ENCODE measurements at regions not wholly inside any gene's neighbourhood (a gene's known extent, or its start where the extent isn't known, plus 50 kb on each side); places are given as distances from the start of the nearest gene placed in this dataset.

DNA sequence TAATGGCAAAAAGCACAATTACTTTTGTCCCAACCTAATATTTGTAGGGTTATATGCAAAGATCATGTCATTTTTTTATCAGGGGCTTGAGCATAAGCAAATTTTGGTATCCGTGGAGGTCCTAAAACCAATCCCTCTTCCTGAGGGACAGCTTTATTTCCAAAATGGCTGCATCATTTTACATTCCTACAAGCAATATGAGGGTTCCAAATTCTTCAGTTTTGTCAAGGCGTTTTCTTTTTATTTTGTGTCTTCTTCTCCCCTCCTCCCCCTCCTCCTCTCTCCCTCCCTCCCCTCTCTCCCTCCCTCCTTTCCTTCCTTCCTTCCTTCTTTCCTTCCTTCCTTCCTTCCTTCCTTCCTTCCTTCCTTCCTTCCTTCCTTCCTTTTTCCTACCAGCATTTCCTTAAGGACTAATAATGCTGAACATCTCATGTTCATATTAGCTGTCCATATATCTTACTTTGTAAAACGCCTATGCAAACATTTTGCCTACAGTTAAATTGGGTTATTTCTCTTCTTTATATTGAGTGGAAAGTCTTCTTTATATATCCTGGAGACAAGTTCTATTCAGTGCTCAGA lies 881.8 kb downstream of the DCDC2C start:
- Histone ChIP-seq H3K4me3 (no peak overlapping the region), H3K27ac (replicated peaks in 1 of 4) (no peak overlapping the region), H3K4me1 (no peaks in the 10 kb centered on the region), H3K27me3 (no peaks in the 10 kb centered on the region), H3K9me3 (no peaks in the 10 kb centered on the region), H3K36me3 (no peaks in the 10 kb centered on the region)
- intact Hi-C loops (cut with DNase I): no loop called here
- DNase-seq (ENCODE audit: extremely low spot score): no peak
- 78% methylated on average over 3 of the region's 3 CpGs for WGBS
- TF ChIP-seq POLR2AphosphoS5 (IDR thresholded peaks at IDR 0.05) (no peak), POLR2A (IDR thresholded peaks at IDR 0.05; ENCODE audit: low read depth) (no peak), EP300 (IDR thresholded peaks at IDR 0.05) (no peak)
- TF ChIP-seq, protein P1, sequence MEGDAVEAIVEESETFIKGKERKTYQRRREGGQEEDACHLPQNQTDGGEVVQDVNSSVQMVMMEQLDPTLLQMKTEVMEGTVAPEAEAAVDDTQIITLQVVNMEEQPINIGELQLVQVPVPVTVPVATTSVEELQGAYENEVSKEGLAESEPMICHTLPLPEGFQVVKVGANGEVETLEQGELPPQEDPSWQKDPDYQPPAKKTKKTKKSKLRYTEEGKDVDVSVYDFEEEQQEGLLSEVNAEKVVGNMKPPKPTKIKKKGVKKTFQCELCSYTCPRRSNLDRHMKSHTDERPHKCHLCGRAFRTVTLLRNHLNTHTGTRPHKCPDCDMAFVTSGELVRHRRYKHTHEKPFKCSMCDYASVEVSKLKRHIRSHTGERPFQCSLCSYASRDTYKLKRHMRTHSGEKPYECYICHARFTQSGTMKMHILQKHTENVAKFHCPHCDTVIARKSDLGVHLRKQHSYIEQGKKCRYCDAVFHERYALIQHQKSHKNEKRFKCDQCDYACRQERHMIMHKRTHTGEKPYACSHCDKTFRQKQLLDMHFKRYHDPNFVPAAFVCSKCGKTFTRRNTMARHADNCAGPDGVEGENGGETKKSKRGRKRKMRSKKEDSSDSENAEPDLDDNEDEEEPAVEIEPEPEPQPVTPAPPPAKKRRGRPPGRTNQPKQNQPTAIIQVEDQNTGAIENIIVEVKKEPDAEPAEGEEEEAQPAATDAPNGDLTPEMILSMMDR (IDR thresholded peaks at IDR 0.05): no peak

DNA sequence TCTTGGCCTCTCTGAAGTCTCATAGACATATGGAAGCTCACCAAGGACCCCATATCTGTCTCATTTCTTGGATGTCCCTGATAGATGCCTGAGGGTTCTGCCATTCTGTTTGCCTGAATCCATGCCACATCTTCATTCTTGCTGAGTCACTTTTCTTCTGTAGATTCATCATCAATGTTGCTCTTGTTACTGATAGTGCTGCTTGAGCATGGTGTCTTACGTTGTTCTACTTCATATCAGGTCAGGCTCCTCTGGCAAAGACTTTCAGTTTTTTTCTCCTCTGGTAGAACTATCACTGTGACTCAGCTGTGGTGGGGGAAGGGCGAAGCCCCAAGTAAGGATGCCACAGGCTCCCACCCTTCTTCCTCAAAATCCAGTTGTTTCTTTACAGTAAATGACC lies 885.2 kb downstream of the DCDC2C start:
- TF ChIP-seq POLR2AphosphoS5 (IDR thresholded peaks at IDR 0.05) (no peak), EP300 (IDR thresholded peaks at IDR 0.05) (no peak), POLR2A (IDR thresholded peaks at IDR 0.05; ENCODE audit: low read depth) (no peak)
- TF ChIP-seq, protein P1 (IDR thresholded peaks at IDR 0.05): no peak
- intact Hi-C loops (cut with DNase I): no loop called here
- 94% methylated on average over 2 of the region's 2 CpGs for WGBS
- DNase-seq (ENCODE audit: extremely low spot score): no peak
- Histone ChIP-seq H3K4me3 (no peak overlapping the region), H3K9me3 (no peaks in the 10 kb centered on the region), H3K36me3 (no peaks in the 10 kb centered on the region), H3K4me1 (no peaks in the 10 kb centered on the region), H3K27ac (replicated peaks in 1 of 4) (no peak overlapping the region), H3K27me3 (no peaks in the 10 kb centered on the region)

DNA sequence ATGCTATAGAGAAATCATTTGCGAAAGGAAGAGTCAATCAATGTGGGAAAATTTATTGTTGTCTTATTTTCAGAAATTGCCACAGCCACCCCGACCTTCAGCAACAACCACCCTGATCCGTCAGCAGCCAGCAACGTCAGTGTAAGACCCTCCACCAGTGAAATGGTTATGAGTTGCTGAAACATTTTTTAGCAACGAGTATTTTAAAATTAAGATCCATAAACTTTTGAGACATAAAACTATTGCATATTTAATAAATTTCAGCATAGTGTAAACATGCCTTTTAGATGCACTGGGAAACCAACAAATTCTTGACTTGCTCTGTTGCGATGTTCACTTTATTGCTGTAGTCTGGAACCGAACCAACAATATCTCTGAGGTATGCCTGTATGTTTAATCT lies 887.9 kb downstream of the DCDC2C start:
- WGBS: 88% methylated on average over 7 of the region's 7 CpGs
- Histone ChIP-seq H3K4me3 (no peak overlapping the region), H3K27ac (replicated peaks in 1 of 4) (no peak overlapping the region), H3K27me3 (no peaks in the 10 kb centered on the region), H3K4me1 (no peaks in the 10 kb centered on the region), H3K9me3 (no peaks in the 10 kb centered on the region), H3K36me3 (no peaks in the 10 kb centered on the region)
- intact Hi-C loops (cut with DNase I): no loop called here
- DNase-seq (ENCODE audit: extremely low spot score): no peak
- TF ChIP-seq, protein P1 (IDR thresholded peaks at IDR 0.05): no peak
- TF ChIP-seq POLR2AphosphoS5 (IDR thresholded peaks at IDR 0.05): no peak

- H3K4me1 ChIP-seq: no peaks in the 10 kb centered on the region
- TF ChIP-seq POLR2A (IDR thresholded peaks at IDR 0.05; ENCODE audit: low read depth) (no peak), POLR2AphosphoS5 (IDR thresholded peaks at IDR 0.05) (no peak), EP300 (IDR thresholded peaks at IDR 0.05) (no peak)
- TF ChIP-seq, protein P1 (IDR thresholded peaks at IDR 0.05): no peak
- 85% methylated on average over 3 of the region's 3 CpGs for WGBS
- no peaks in the 10 kb centered on the region for H3K9me3 ChIP-seq
- DNase-seq (ENCODE audit: extremely low spot score): no peak
- H3K36me3 ChIP-seq: no peaks in the 10 kb centered on the region
- no peak overlapping the region for H3K27ac ChIP-seq (replicated peaks in 1 of 4)
- intact Hi-C loops (cut with DNase I): no loop called here
- H3K27me3 ChIP-seq: no peaks in the 10 kb centered on the region
- no peak overlapping the region for H3K4me3 ChIP-seq
Measured at GRCh38 chr2:4597400-4597799, 894.0 kb downstream of the DCDC2C start.

- TF ChIP-seq POLR2A (IDR thresholded peaks at IDR 0.05; ENCODE audit: low read depth) (no peak), POLR2AphosphoS5 (IDR thresholded peaks at IDR 0.05) (no peak), EP300 (IDR thresholded peaks at IDR 0.05) (no peak)
- TF ChIP-seq, protein P1 (IDR thresholded peaks at IDR 0.05): no peak
- Histone ChIP-seq H3K36me3 (no peaks in the 10 kb centered on the region), H3K27me3 (no peaks in the 10 kb centered on the region), H3K9me3 (no peaks in the 10 kb centered on the region), H3K4me1 (no peaks in the 10 kb centered on the region), H3K4me3 (no peak overlapping the region), H3K27ac (replicated peaks in 1 of 4) (no peak overlapping the region)
- intact Hi-C loops (cut with DNase I): no loop called here
- no peak for DNase-seq (ENCODE audit: extremely low spot score)
- 56% methylated on average over 1 of the region's 1 CpG for WGBS
Measured at GRCh38 chr2:4604767-4605166, 901.4 kb downstream of the DCDC2C start.
